ENCODE measurements at regions not wholly inside any gene's neighbourhood (a gene's known extent, or its start where the extent isn't known, plus 50 kb on each side); places are given as distances from the start of the nearest gene placed in this dataset.

- peaks cover 0 to 10% (median 3%) of the 10 kb centered on the region in 4 donors for H3K4me1 ChIP-seq
- 77 to 91% methylated on average over 4 of the region's 4 CpGs for WGBS, 2 donors
Measured at GRCh38 chr12:77613411-77613810, 217.3 kb upstream of the NAV3 start.

GRCh38 chr12:77610446-77610845, 220.2 kb upstream of the NAV3 start:
- WGBS, 2 donors = 72 to 73% methylated on average over 2 of the region's 2 CpGs
- ATAC-seq (ENCODE audit: low FRiP score in 2 of 2) (no peak), DNase-seq (no peak)
- Histone ChIP-seq H3K27ac (no peak overlapping the region), H3K4me1 (peaks cover 0 to 11% (median 4%) of the 10 kb centered on the region in 4 donors), H3K4me3 (no peak overlapping the region), H3K27me3 (no peaks in the 10 kb centered on the region), H3K36me3 (no peaks in the 10 kb centered on the region), H3K9me3 (no peaks in the 10 kb centered on the region)
- TF ChIP-seq CTCF (IDR thresholded peaks at IDR 0.05) (no peak), POLR2AphosphoS5 (IDR thresholded peaks at IDR 0.05) (no peak), POLR2A (IDR thresholded peaks at IDR 0.05) (no peak), EP300 (IDR thresholded peaks at IDR 0.05) (no peak)

More at GRCh38 chr12:77613411-77613810, 217.3 kb upstream of the NAV3 start:
- Histone ChIP-seq H3K27me3 (no peaks in the 10 kb centered on the region), H3K27ac (no peak overlapping the region), H3K9me3 (peaks cover 0 to 4% (median 0%) of the 10 kb centered on the region in 4 donors), H3K4me3 (no peak overlapping the region), H3K36me3 (no peaks in the 10 kb centered on the region)
- DNase-seq (no peak), ATAC-seq (ENCODE audit: low FRiP score in 2 of 2) (no peak)
- TF ChIP-seq CTCF (IDR thresholded peaks at IDR 0.05) (no peak), EP300 (IDR thresholded peaks at IDR 0.05) (no peak), POLR2A (IDR thresholded peaks at IDR 0.05) (no peak), POLR2AphosphoS5 (IDR thresholded peaks at IDR 0.05) (no peak)

GRCh38 chr12:77609016-77609415, 221.7 kb upstream of the NAV3 start:
- 68 to 78% methylated on average over 2 of the region's 2 CpGs for WGBS, 2 donors
- Histone ChIP-seq H3K4me3 (no peak overlapping the region), H3K9me3 (no peaks in the 10 kb centered on the region), H3K27me3 (no peaks in the 10 kb centered on the region), H3K36me3 (no peaks in the 10 kb centered on the region), H3K27ac (no peak overlapping the region), H3K4me1 (peaks cover 0 to 11% (median 4%) of the 10 kb centered on the region in 4 donors)
- no peak for ATAC-seq (ENCODE audit: low FRiP score in 2 of 2)
- no peak for DNase-seq
- no peak for TF ChIP-seq CTCF (IDR thresholded peaks at IDR 0.05)

- H3K4me3 ChIP-seq = no peak overlapping the region
- H3K4me1 ChIP-seq = peaks cover 0 to 11% (median 4%) of the 10 kb centered on the region in 4 donors
- no peaks in the 10 kb centered on the region for H3K27me3 ChIP-seq
- no peak for TF ChIP-seq POLR2AphosphoS5 (IDR thresholded peaks at IDR 0.05)
- TF ChIP-seq CTCF (IDR thresholded peaks at IDR 0.05) = no peak
- no peak for TF ChIP-seq POLR2A (IDR thresholded peaks at IDR 0.05)
- no peak for TF ChIP-seq EP300 (IDR thresholded peaks at IDR 0.05)
- no peaks in the 10 kb centered on the region for H3K36me3 ChIP-seq
- no peak for DNase-seq
- no peak overlapping the region for H3K27ac ChIP-seq
- H3K9me3 ChIP-seq = no peaks in the 10 kb centered on the region
- no peak for ATAC-seq (ENCODE audit: low FRiP score in 2 of 2)
Measured at GRCh38 chr12:77608271-77608824, 222.3 kb upstream of the NAV3 start.

GRCh38 chr12:77606348-77606747, 224.3 kb upstream of the NAV3 start:
- peaks cover 0 to 11% (median 4%) of the 10 kb centered on the region in 4 donors for H3K4me1 ChIP-seq
- no peaks in the 10 kb centered on the region for H3K36me3 ChIP-seq
- H3K27ac ChIP-seq = no peak overlapping the region
- no peak for TF ChIP-seq CTCF (IDR thresholded peaks at IDR 0.05)
- no peak for TF ChIP-seq POLR2A (IDR thresholded peaks at IDR 0.05)
- TF ChIP-seq EP300 (IDR thresholded peaks at IDR 0.05) = no peak
- TF ChIP-seq POLR2AphosphoS5 (IDR thresholded peaks at IDR 0.05) = no peak
- DNase-seq (no peak), ATAC-seq (ENCODE audit: low FRiP score in 2 of 2) (no peak)
- no peaks in the 10 kb centered on the region for H3K9me3 ChIP-seq
- no peak overlapping the region for H3K4me3 ChIP-seq
- H3K27me3 ChIP-seq = no peaks in the 10 kb centered on the region
